Astrocyte of the spinal cord (primary cell): ENCODE measurements at regions not wholly inside any gene's neighbourhood (a gene's known extent, or its start where the extent isn't known, plus 50 kb on each side); places are given as distances from the start of the nearest gene placed in this dataset.

Source experiments
- DNase-seq: peaks from one replicate; pipeline ENCODE4 v3.0.0; 2011; ENCODE audit warnings: low read depth, low spot score
- H3K4me3 ChIP-seq: 2 replicates; pipeline ENCODE4 v1.5.1; 2011; ENCODE audit warnings: low read depth, mild to moderate bottlenecking, low read length, moderate library complexity
- CTCF ChIP-seq: IDR thresholded peaks from 2 replicates; pipeline ENCODE4 v1.5.1; 2012; ENCODE audit warnings: low read depth, mild to moderate bottlenecking, low read length, inconsistent platforms
- in situ Hi-C: cut with HindIII; loops from 2 replicates; pipeline ENCODE4 v1.10.0; 2017; ENCODE audit warnings: low sequenced_read_pairs

GRCh38 chr22:26825960-26826935 is 168.9 kb downstream of the MIAT start:
- no peak for TF ChIP-seq CTCF
- no peak overlapping the region for H3K4me3 ChIP-seq
- no peak for DNase-seq
- in situ Hi-C loops, result no loop called here

- TF ChIP-seq CTCF, result no peak
- no peak overlapping the region for H3K4me3 ChIP-seq
- in situ Hi-C loops, result no loop called here
- DNase-seq, result no peak
Measured at GRCh38 chr22:26827611-26828010, 170.2 kb downstream of the MIAT start.

GRCh38 chr22:26828311-26828710 is 170.9 kb downstream of the MIAT start:
- no peak overlapping the region for H3K4me3 ChIP-seq
- in situ Hi-C loops, result no loop called here
- no peak for TF ChIP-seq CTCF
- no peak for DNase-seq

GRCh38 chr22:26830837-26831236 is 173.4 kb downstream of the MIAT start:
- in situ Hi-C loops, result no loop called here
- DNase-seq, result no peak
- no peak for TF ChIP-seq CTCF
- no peak overlapping the region for H3K4me3 ChIP-seq

GRCh38 chr22:26835023-26835422 is 177.6 kb downstream of the MIAT start:
- in situ Hi-C loops, result no loop called here
- no peak for TF ChIP-seq CTCF
- H3K4me3 ChIP-seq, result no peak overlapping the region
- no peak for DNase-seq

- in situ Hi-C loops, result no loop called here
- no peak overlapping the region for H3K4me3 ChIP-seq
- TF ChIP-seq CTCF, result peak; percentile 68
- peak; percentile 32 for DNase-seq
Measured at GRCh38 chr22:26835929-26836528, 178.6 kb downstream of the MIAT start.
